ENCODE measurements at regions not wholly inside any gene's neighbourhood (a gene's known extent, or its start where the extent isn't known, plus 50 kb on each side); places are given as distances from the start of the nearest gene placed in this dataset.

DNA sequence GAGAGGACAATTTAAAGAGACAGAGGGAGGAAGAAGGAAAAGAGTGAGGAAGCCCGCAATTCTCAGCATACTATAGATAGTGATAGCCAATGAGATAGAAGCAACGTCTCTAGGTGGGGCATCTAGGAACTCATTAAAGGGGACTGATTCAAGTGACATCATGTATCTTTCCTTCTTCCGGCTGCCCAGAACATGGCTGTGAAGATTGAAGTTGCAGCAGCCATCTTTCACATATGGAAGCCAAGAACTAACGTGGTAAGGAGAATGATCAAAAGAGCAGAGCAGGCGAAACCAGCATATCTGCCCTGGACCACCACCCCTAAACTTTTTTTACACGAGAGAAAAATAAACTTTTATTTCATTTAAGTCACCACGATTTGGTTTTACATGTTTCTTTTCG is 133.8 kb downstream of the DDX53 start (continued):
- TF ChIP-seq, protein P1, sequence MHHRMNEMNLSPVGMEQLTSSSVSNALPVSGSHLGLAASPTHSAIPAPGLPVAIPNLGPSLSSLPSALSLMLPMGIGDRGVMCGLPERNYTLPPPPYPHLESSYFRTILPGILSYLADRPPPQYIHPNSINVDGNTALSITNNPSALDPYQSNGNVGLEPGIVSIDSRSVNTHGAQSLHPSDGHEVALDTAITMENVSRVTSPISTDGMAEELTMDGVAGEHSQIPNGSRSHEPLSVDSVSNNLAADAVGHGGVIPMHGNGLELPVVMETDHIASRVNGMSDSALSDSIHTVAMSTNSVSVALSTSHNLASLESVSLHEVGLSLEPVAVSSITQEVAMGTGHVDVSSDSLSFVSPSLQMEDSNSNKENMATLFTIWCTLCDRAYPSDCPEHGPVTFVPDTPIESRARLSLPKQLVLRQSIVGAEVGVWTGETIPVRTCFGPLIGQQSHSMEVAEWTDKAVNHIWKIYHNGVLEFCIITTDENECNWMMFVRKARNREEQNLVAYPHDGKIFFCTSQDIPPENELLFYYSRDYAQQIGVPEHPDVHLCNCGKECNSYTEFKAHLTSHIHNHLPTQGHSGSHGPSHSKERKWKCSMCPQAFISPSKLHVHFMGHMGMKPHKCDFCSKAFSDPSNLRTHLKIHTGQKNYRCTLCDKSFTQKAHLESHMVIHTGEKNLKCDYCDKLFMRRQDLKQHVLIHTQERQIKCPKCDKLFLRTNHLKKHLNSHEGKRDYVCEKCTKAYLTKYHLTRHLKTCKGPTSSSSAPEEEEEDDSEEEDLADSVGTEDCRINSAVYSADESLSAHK (tag by site-specific recombination; IDR thresholded peaks at IDR 0.05): no peak
- TF ChIP-seq ZNF621 (tag by site-specific recombination; IDR thresholded peaks at IDR 0.05): no peak
- TF ChIP-seq ZNF791 (tag by site-specific recombination; IDR thresholded peaks at IDR 0.05): no peak

DNA sequence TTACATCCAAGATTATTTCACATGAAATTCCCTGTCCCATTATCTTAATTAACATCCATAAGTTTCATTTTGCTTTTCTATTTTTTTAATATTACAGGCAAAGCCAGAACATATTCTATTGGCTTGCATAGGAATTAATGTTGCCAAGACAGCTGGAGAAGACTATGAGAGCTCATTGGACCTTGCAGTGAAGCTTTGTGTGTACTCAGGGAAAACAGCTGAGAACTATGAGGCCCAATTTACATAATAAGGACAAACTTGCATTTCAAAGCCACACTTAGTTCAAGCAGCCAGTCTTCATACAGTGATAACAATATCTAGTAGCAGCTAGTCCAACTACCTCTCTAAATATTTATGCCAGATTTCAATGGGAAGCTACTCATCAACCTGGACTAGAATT is 134.4 kb downstream of the DDX53 start:
- H3K27ac ChIP-seq (ENCODE audit: extremely low read depth, low read depth, low read length): no peak overlapping the region
- no peaks in the 10 kb centered on the region for H3K4me1 ChIP-seq (ENCODE audit: control insufficient read depth, insufficient read depth, low read length)
- CTCF ChIA-PET: interaction anchor here (0.6 kb wide), 1 partner anchor 282 kb away, joined by 3 read pairs; no protein-coding TSS in a partner anchor
- POLR2A ChIA-PET: no interaction called here
- no peaks in the 10 kb centered on the region for H3K9me3 ChIP-seq (ENCODE audit: control insufficient read depth, insufficient read depth, low read depth, low read length)
- no peak overlapping the region for H3K4me3 ChIP-seq (ENCODE audit: low read depth, low read length)
- no peaks in the 10 kb centered on the region for H3K36me3 ChIP-seq (ENCODE audit: control insufficient read depth in 2 of 2, insufficient read depth in 1 of 2, low read length in 2 of 2)
- TF ChIP-seq SCRT2 (tag by site-specific recombination; IDR thresholded peaks at IDR 0.05) (no peak), ZNF830 (tag by site-specific recombination; IDR thresholded peaks at IDR 0.05; ENCODE audit: low read depth) (no peak), ZNF248 (tag by site-specific recombination; IDR thresholded peaks at IDR 0.05) (no peak), ZNF623 (tag by site-specific recombination; IDR thresholded peaks at IDR 0.05) (no peak), PRDM6 (tag by site-specific recombination; IDR thresholded peaks at IDR 0.05) (no peak)

DNA sequence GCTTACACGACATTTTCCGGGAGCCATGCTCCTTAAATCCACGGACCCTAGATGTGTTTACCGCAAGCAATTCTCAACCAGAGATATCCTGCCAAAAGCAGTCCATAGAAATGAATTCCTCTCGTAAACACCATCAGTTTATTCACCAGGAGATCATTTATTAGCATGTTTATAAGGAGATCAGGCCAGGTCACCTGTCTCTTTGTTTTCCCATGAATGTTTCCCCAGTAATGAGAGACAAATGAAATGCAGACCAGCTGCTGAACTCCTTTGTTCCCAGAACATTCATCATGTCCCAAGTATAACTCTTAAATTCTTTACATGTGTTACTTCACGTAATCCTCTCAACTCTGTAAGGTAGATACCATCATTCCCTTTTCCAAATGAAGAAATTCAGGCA is 137.1 kb downstream of the DDX53 start:
- Histone ChIP-seq H3K4me3 (ENCODE audit: low read depth, low read length) (no peak overlapping the region), H3K36me3 (ENCODE audit: control insufficient read depth in 2 of 2, insufficient read depth in 1 of 2, low read length in 2 of 2) (no peaks in the 10 kb centered on the region), H3K27ac (ENCODE audit: extremely low read depth, low read depth, low read length) (no peak overlapping the region), H3K4me1 (ENCODE audit: control insufficient read depth, insufficient read depth, low read length) (no peaks in the 10 kb centered on the region), H3K9me3 (ENCODE audit: control insufficient read depth, insufficient read depth, low read depth, low read length) (no peaks in the 10 kb centered on the region)
- POLR2A ChIA-PET: no interaction called here
- CTCF ChIA-PET: interaction anchor here (0.7 kb wide), 1 partner anchor 282 kb away, joined by 4 read pairs; no protein-coding TSS in a partner anchor
- TF ChIP-seq ZNF548 (tag by site-specific recombination; IDR thresholded peaks at IDR 0.05): no peak

GRCh38 chrX:23168291-23168690 is 166.4 kb upstream of the PTCHD1 start:
- no peaks in the 10 kb centered on the region for H3K9me3 ChIP-seq (ENCODE audit: control insufficient read depth, insufficient read depth, low read depth, low read length)
- no peak overlapping the region for H3K27ac ChIP-seq (ENCODE audit: extremely low read depth, low read depth, low read length)
- H3K4me1 ChIP-seq (ENCODE audit: control insufficient read depth, insufficient read depth, low read length): no peaks in the 10 kb centered on the region
- H3K4me3 ChIP-seq (ENCODE audit: low read depth, low read length): no peak overlapping the region
- ChIA-PET POLR2A (no interaction called here), CTCF (interaction anchor here (1.0 kb wide), 1 partner anchor 40 kb away, joined by 4 read pairs; no protein-coding TSS in a partner anchor)
- no peaks in the 10 kb centered on the region for H3K36me3 ChIP-seq (ENCODE audit: control insufficient read depth in 2 of 2, insufficient read depth in 1 of 2, low read length in 2 of 2)
- no peak for TF ChIP-seq ZNF518A (tag by site-specific recombination; conservative IDR thresholded peaks at IDR 0.05; ENCODE audit: low read depth)
- no peak for TF ChIP-seq ZNF223 (tag by site-specific recombination; IDR thresholded peaks at IDR 0.05)
- TF ChIP-seq KLF10 (tag by site-specific recombination; IDR thresholded peaks at IDR 0.05): no peak
- TF ChIP-seq ZNF138 (tag by site-specific recombination; IDR thresholded peaks at IDR 0.05; ENCODE audit: borderline replicate concordance): no peak
- TF ChIP-seq ZNF777 (tag by site-specific recombination; IDR thresholded peaks at IDR 0.05; ENCODE audit: borderline replicate concordance): no peak
- TF ChIP-seq SP2 (tag by site-specific recombination; IDR thresholded peaks at IDR 0.05): no peak
- TF ChIP-seq ZNF785 (tag by site-specific recombination; IDR thresholded peaks at IDR 0.05): no peak
- no peak for TF ChIP-seq TRIM28 (IDR thresholded peaks at IDR 0.05; ENCODE audit: borderline replicate concordance, low read length)
- TF ChIP-seq ZNF248 (tag by site-specific recombination; IDR thresholded peaks at IDR 0.05): no peak
- TF ChIP-seq ZNF426 (tag by site-specific recombination; IDR thresholded peaks at IDR 0.05): no peak
- no peak for TF ChIP-seq ZNF221 (tag by site-specific recombination; IDR thresholded peaks at IDR 0.05; ENCODE audit: borderline replicate concordance)
- TF ChIP-seq FEZF1 (tag by site-specific recombination; IDR thresholded peaks at IDR 0.05): no peak
- no peak for TF ChIP-seq ZNF76 (tag by site-specific recombination; IDR thresholded peaks at IDR 0.05; ENCODE audit: borderline replicate concordance, low read depth)
- TF ChIP-seq ZNF629 (tag by site-specific recombination; IDR thresholded peaks at IDR 0.05): no peak

Data from HEK293 (cell line).